ENCODE measurements at regions not wholly inside any gene's neighbourhood (a gene's known extent, or its start where the extent isn't known, plus 50 kb on each side); places are given as distances from the start of the nearest gene placed in this dataset.
A peak's percentile ranks its signal among the peaks of the same experiment; 100 is the strongest.
"Not testable (repeated sequence)": the region's sequence is repeated elsewhere in the genome, so short reads cannot be mapped to it uniquely, and the experiment has no call there.

DNA sequence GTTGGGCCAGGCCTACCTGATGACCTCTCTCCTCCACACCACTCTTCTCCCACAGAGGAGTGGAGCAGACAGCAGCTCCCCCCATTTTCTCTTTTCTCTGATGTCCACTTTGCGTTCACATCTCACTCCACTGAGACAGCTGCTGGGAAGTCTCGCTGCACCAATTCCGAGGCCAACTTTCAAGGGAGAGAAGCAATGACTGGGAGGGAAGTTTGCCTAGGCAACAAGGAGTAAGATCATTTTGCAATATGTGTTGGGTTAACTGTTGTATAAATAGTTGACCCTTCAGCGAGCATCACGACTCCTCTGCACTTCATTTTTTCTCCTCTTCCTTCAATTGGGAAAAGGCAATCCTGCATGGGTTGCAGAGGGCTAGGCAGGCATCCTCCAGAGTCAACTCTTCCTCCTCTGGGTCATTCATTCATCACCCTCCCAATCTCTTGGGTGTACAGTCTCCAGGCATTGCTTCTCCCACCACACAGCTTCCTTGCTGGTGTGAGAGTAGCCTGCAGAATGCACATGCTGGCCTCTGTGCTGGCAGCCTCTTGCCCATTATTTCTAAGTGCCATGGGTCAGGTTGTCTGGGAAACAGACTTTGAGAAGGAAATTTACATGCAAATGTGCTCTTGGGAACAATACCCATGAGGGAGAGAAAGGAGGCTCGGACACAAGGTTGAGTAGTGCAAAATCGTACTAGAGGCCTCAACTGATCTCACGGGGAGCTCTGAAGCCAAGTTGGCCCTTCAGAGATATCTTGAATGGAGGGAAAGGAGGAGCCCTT lies 75.8 kb upstream of the BCAR3 start:
- no peak overlapping the region for H3K27ac ChIP-seq (ENCODE audit: low read length)
- H3K36me3 ChIP-seq (ENCODE audit: control insufficient read depth, insufficient read depth, low read length) = no peaks in the 10 kb centered on the region
- no peaks in the 10 kb centered on the region for H3K9me3 ChIP-seq (ENCODE audit: control insufficient read depth, low read depth, low read length)
- DNase-seq = no peak
- H3K27me3 ChIP-seq (ENCODE audit: control insufficient read depth, insufficient read depth, low read length) = no peaks in the 10 kb centered on the region
- 100% methylated on average over 2 of the region's 8 CpGs for WGBS (ENCODE audit: insufficient coverage, low lambda C conversion rate)
- peaks cover 3% of the 10 kb centered on the region for H3K4me1 ChIP-seq (ENCODE audit: control insufficient read depth, insufficient read depth, low read length)
- no peak overlapping the region for H3K4me3 ChIP-seq (ENCODE audit: low read length)

DNA sequence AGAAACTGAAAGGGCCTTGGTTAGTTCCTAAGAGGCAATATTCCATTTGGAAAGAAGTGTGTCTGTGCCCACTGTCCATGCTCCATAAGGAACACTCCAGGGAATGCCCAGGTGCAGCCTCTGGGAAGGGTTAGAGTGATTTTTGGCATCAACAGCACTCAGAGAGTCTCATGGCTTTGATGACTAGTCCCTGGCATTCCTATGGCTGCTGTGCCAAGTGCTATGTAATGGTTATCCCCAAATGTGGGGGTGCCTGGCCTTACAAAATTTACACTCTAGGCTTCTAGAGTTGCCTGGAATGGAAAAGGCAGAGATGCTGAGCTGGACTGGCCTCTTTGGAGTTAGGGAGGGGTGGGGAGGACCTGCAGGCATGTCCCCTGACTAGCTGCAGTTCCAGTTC lies 75.0 kb upstream of the BCAR3 start:
- H3K4me1 ChIP-seq (ENCODE audit: control insufficient read depth, insufficient read depth, low read length) = peaks cover 3% of the 10 kb centered on the region
- no peak overlapping the region for H3K4me3 ChIP-seq (ENCODE audit: low read length)
- no peak overlapping the region for H3K27ac ChIP-seq (ENCODE audit: low read length)
- no peaks in the 10 kb centered on the region for H3K36me3 ChIP-seq (ENCODE audit: control insufficient read depth, insufficient read depth, low read length)
- no peaks in the 10 kb centered on the region for H3K27me3 ChIP-seq (ENCODE audit: control insufficient read depth, insufficient read depth, low read length)
- DNase-seq = no peak
- no peaks in the 10 kb centered on the region for H3K9me3 ChIP-seq (ENCODE audit: control insufficient read depth, low read depth, low read length)

DNA sequence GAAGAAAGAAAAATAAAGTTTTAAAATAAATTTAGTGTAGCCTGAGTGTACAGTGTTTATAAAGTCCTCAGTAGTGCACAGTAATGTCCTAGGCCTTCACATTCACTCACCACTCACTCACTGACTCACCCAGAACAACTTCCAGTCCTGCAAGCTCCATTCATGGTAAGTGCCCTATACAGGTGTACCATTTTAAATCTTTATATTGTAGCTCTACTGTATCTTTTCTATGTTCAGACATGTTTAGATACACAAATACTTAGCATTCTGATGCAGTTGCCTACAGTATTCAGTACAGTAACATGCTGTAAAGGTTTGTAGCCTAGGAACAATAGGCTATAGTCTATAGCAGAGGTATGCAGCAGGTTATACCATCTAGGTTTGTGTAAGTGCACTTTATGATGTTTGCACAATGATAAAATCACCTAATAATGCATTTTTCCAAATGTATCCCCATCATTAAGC lies 73.6 kb upstream of the BCAR3 start:
- H3K9me3 ChIP-seq (ENCODE audit: control insufficient read depth, low read depth, low read length); H3K27ac ChIP-seq (ENCODE audit: low read length); H3K4me3 ChIP-seq (ENCODE audit: low read length); H3K27me3 ChIP-seq (ENCODE audit: control insufficient read depth, insufficient read depth, low read length); H3K4me1 ChIP-seq (ENCODE audit: control insufficient read depth, insufficient read depth, low read length); H3K36me3 ChIP-seq (ENCODE audit: control insufficient read depth, insufficient read depth, low read length): not testable (repeated sequence)
- peak in 1 of 2 donors; percentile 19 for DNase-seq

GRCh38 chr1:93753791-93754763 lies 72.4 kb upstream of the BCAR3 start:
- H3K36me3 ChIP-seq (ENCODE audit: control insufficient read depth, insufficient read depth, low read length) = no peaks in the 10 kb centered on the region
- H3K4me3 ChIP-seq (ENCODE audit: low read length) = no peak overlapping the region
- no peak overlapping the region for H3K27ac ChIP-seq (ENCODE audit: low read length)
- no peaks in the 10 kb centered on the region for H3K9me3 ChIP-seq (ENCODE audit: control insufficient read depth, low read depth, low read length)
- peaks cover 9% of the 10 kb centered on the region for H3K4me1 ChIP-seq (ENCODE audit: control insufficient read depth, insufficient read depth, low read length)
- DNase-seq = no peak
- no peaks in the 10 kb centered on the region for H3K27me3 ChIP-seq (ENCODE audit: control insufficient read depth, insufficient read depth, low read length)
- 60% methylated on average over 1 of the region's 6 CpGs for WGBS (ENCODE audit: insufficient coverage, low lambda C conversion rate)

- Histone ChIP-seq H3K36me3 (ENCODE audit: control insufficient read depth, insufficient read depth, low read length) (no peaks in the 10 kb centered on the region), H3K9me3 (ENCODE audit: control insufficient read depth, low read depth, low read length) (peaks cover 5% of the 10 kb centered on the region), H3K27ac (ENCODE audit: low read length) (no peak overlapping the region), H3K4me3 (ENCODE audit: low read length) (no peak overlapping the region), H3K27me3 (ENCODE audit: control insufficient read depth, insufficient read depth, low read length) (no peaks in the 10 kb centered on the region), H3K4me1 (ENCODE audit: control insufficient read depth, insufficient read depth, low read length) (peaks cover 5% of the 10 kb centered on the region)
- no CpG with 5 or more reads among the region's 6 CpGs for WGBS (ENCODE audit: insufficient coverage, low lambda C conversion rate)
- no peak for DNase-seq
Observed at GRCh38 chr1:93751377-93752250, 70.0 kb upstream of the BCAR3 start.

DNA sequence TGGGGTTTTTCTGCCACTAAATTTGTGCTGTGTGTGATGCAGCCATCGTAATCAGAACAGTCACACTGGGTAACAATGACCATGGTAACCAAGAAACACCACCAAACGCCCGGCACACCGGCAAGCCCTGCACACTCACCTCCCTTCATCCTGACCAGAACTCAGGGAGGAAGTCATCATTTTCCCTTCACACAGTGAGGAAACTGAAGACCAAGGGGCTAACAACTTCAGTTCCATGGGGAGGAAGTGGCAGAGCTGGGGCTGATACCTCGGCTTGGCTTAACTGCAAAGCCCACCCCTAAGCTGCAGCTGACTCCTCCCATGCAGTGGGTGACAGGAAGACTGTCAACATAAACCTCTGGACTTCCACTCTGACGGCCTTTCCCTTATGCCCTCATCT lies 69.3 kb upstream of the BCAR3 start:
- 60% methylated on average over 1 of the region's 6 CpGs for WGBS (ENCODE audit: insufficient coverage, low lambda C conversion rate)
- Histone ChIP-seq H3K9me3 (ENCODE audit: control insufficient read depth, low read depth, low read length) (peaks cover 7% of the 10 kb centered on the region), H3K36me3 (ENCODE audit: control insufficient read depth, insufficient read depth, low read length) (no peaks in the 10 kb centered on the region), H3K27me3 (ENCODE audit: control insufficient read depth, insufficient read depth, low read length) (no peaks in the 10 kb centered on the region), H3K4me1 (ENCODE audit: control insufficient read depth, insufficient read depth, low read length) (peaks cover 5% of the 10 kb centered on the region), H3K27ac (ENCODE audit: low read length) (no peak overlapping the region), H3K4me3 (ENCODE audit: low read length) (no peak overlapping the region)
- no peak for DNase-seq

DNA sequence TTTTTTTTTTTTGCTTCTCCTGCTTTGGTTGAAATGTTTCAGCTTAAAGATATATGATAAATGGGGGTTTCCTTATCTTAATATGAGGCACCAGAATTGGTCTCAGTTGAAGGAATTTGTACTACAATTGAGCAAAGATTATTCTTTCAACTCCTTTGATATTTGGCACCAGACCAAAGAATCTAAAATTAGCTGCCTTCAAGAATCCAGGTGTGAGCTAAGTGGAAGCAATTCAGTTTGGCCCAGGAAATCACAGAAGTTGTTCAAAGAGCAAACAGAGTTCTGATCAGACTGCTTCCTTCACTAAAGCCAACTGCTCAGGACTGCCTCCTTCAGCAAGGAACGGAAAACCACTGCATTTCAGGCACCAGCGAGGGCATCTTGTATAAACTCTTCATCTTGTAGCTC lies 68.3 kb upstream of the BCAR3 start:
- peaks cover 5% of the 10 kb centered on the region for H3K4me1 ChIP-seq (ENCODE audit: control insufficient read depth, insufficient read depth, low read length)
- DNase-seq = peak in 1 of 2 donors; percentile 58
- H3K27me3 ChIP-seq (ENCODE audit: control insufficient read depth, insufficient read depth, low read length) = no peaks in the 10 kb centered on the region
- peaks cover 7% of the 10 kb centered on the region for H3K9me3 ChIP-seq (ENCODE audit: control insufficient read depth, low read depth, low read length)
- H3K27ac ChIP-seq (ENCODE audit: low read length) = no peak overlapping the region
- WGBS (ENCODE audit: insufficient coverage, low lambda C conversion rate) = no CpG with 5 or more reads among the region's 2 CpGs
- H3K36me3 ChIP-seq (ENCODE audit: control insufficient read depth, insufficient read depth, low read length) = no peaks in the 10 kb centered on the region
- H3K4me3 ChIP-seq (ENCODE audit: low read length) = no peak overlapping the region

DNA sequence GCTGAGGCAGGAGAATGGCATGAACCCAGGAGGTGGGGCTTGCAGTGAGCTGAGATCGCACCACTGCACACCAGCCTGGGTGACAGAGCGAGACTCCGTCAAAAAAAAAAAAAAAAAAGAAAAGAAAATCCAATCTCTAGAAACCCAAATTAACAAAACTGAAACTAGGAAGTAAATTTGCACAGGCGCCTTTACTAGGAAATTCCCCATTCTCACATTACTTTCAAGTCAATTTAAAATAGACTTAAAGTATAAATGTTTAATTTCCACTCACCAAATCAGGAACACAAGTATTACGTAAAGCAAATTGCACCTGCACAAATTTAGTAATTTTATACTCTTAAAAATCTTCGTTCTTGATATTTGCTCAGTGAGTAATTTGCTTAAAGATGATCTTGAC lies 67.8 kb upstream of the BCAR3 start:
- no peak for DNase-seq
- no peak overlapping the region for H3K27ac ChIP-seq (ENCODE audit: low read length)
- no peaks in the 10 kb centered on the region for H3K27me3 ChIP-seq (ENCODE audit: control insufficient read depth, insufficient read depth, low read length)
- peaks cover 5% of the 10 kb centered on the region for H3K4me1 ChIP-seq (ENCODE audit: control insufficient read depth, insufficient read depth, low read length)
- 52% methylated on average over 2 of the region's 6 CpGs for WGBS (ENCODE audit: insufficient coverage, low lambda C conversion rate)
- H3K4me3 ChIP-seq (ENCODE audit: low read length) = no peak overlapping the region
- H3K9me3 ChIP-seq (ENCODE audit: control insufficient read depth, low read depth, low read length) = peaks cover 7% of the 10 kb centered on the region
- no peaks in the 10 kb centered on the region for H3K36me3 ChIP-seq (ENCODE audit: control insufficient read depth, insufficient read depth, low read length)

DNA sequence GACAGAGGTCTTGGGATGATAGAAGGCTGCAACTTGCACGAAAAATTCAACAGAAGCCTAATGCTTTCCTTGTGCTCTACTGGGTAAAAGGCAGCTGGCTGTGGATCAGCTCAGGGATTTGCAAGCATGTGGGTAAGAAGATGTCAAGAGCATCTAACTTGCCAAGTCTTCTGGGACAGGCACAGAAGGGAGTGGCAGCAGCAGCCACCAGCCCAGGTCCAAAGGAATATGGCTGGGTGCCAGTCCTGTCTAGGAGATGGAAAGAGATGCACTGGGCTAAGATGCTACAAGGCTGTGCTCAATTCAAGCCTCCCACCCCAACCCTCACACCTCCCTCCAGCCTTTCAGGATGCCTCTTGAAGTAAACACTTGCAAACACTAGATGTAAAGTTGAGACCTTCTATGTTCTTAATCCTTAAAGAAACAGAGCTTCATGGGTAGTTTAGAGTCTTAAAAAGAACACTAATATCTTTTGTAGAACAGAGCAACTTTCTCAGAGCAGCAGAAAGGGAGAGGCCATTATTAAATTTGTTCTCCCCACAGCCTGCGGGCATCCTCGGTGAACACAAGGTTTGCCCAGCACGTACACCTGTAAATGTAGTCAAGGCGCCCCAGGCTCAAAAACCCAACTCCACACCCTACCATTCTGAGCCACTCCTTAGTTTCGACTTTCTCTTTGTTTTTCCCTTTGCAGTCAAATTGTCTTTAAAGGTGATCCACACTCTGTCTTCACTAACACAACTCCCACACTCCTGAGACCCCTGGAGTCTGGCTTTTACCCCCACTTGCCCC lies 64.6 kb upstream of the BCAR3 start:
- H3K27ac ChIP-seq (ENCODE audit: low read length) = no peak overlapping the region
- H3K4me3 ChIP-seq (ENCODE audit: low read length) = no peak overlapping the region
- H3K27me3 ChIP-seq (ENCODE audit: control insufficient read depth, insufficient read depth, low read length) = no peaks in the 10 kb centered on the region
- no peaks in the 10 kb centered on the region for H3K36me3 ChIP-seq (ENCODE audit: control insufficient read depth, insufficient read depth, low read length)
- 40% methylated on average over 1 of the region's 6 CpGs for WGBS (ENCODE audit: insufficient coverage, low lambda C conversion rate)
- no peak for DNase-seq
- H3K9me3 ChIP-seq (ENCODE audit: control insufficient read depth, low read depth, low read length) = peaks cover 7% of the 10 kb centered on the region
- peaks cover 5% of the 10 kb centered on the region for H3K4me1 ChIP-seq (ENCODE audit: control insufficient read depth, insufficient read depth, low read length)
